22Rv1 (cell line): ENCODE measurements at regions not wholly inside any gene's neighbourhood (a gene's known extent, or its start where the extent isn't known, plus 50 kb on each side); places are given as distances from the start of the nearest gene placed in this dataset.

Experiments used
- ZFX ChIP-seq: fragments of 450-650 bp; IDR thresholded peaks from 2 replicates; pipeline ENCODE4 v1.6.1; 2017; ENCODE audit warnings: antibody characterized with exemption, borderline replicate concordance
- TF ChIP-seq, protein P1 (sequence below): fragments of 450-650 bp; IDR thresholded peaks from 2 replicates; pipeline ENCODE4 v1.5.1; 2017; ENCODE audit warnings: mild to moderate bottlenecking

DNA sequence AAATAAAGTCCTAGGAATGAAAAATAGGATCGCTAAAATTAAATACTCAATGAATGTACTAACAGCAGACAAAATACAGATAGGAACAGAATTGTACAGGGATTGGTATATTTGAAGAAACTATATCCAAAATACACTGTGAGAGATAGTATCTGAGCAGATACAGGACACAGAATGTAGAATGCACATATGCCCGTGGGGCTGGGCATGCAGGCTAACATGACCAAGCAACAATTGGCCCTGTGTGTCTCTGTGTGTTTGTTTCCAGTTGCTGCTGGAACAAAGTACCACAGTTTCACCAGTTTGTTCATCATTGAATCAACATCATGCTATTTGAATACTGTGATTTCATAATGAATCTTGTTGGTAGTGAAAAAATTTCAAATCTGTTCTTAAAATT is 127.6 kb downstream of the PMAIP1 start:
- TF ChIP-seq, protein P1, sequence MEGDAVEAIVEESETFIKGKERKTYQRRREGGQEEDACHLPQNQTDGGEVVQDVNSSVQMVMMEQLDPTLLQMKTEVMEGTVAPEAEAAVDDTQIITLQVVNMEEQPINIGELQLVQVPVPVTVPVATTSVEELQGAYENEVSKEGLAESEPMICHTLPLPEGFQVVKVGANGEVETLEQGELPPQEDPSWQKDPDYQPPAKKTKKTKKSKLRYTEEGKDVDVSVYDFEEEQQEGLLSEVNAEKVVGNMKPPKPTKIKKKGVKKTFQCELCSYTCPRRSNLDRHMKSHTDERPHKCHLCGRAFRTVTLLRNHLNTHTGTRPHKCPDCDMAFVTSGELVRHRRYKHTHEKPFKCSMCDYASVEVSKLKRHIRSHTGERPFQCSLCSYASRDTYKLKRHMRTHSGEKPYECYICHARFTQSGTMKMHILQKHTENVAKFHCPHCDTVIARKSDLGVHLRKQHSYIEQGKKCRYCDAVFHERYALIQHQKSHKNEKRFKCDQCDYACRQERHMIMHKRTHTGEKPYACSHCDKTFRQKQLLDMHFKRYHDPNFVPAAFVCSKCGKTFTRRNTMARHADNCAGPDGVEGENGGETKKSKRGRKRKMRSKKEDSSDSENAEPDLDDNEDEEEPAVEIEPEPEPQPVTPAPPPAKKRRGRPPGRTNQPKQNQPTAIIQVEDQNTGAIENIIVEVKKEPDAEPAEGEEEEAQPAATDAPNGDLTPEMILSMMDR, result no peak
- TF ChIP-seq ZFX, result no peak
